ENCODE measurements at regions not wholly inside any gene's neighbourhood (a gene's known extent, or its start where the extent isn't known, plus 50 kb on each side); places are given as distances from the start of the nearest gene placed in this dataset.

- TF ChIP-seq POU6F1 (CRISPR knock-in tag; IDR thresholded peaks at IDR 0.05; ENCODE audit: borderline replicate concordance, low read depth): no peak
- no peak for TF ChIP-seq ZNF565 (CRISPR knock-in tag; conservative IDR thresholded peaks at IDR 0.05; ENCODE audit: low read depth)
- TF ChIP-seq TOX (CRISPR knock-in tag; IDR thresholded peaks at IDR 0.05; ENCODE audit: borderline replicate concordance): no peak
- no peak for TF ChIP-seq CSRNP3 (CRISPR knock-in tag; IDR thresholded peaks at IDR 0.05)
- no peak for TF ChIP-seq OSR1 (CRISPR knock-in tag; IDR thresholded peaks at IDR 0.05)
- no peak for TF ChIP-seq BACH2 (CRISPR knock-in tag; IDR thresholded peaks at IDR 0.05; ENCODE audit: borderline replicate concordance)
- no peak for TF ChIP-seq TCF4 (CRISPR knock-in tag; IDR thresholded peaks at IDR 0.05; ENCODE audit: borderline replicate concordance)
- TF ChIP-seq CREB5 (CRISPR knock-in tag; IDR thresholded peaks at IDR 0.05; ENCODE audit: low read depth): no peak
- TF ChIP-seq ZNF8 (CRISPR knock-in tag; IDR thresholded peaks at IDR 0.05): no peak
- TF ChIP-seq CSDC2 (CRISPR knock-in tag; IDR thresholded peaks at IDR 0.05): no peak
- no peak for TF ChIP-seq ESRRG (CRISPR knock-in tag; IDR thresholded peaks at IDR 0.05)
- TF ChIP-seq GLIS3 (CRISPR knock-in tag; IDR thresholded peaks at IDR 0.05): no peak
- TF ChIP-seq SNAI2 (CRISPR knock-in tag; IDR thresholded peaks at IDR 0.05): no peak
- no peak for TF ChIP-seq ISL1 (CRISPR knock-in tag; IDR thresholded peaks at IDR 0.05)
- no peak for TF ChIP-seq ZNF70 (CRISPR knock-in tag; IDR thresholded peaks at IDR 0.05)
- TF ChIP-seq ZFP30 (CRISPR knock-in tag; IDR thresholded peaks at IDR 0.05): no peak
- TF ChIP-seq TSHZ2 (CRISPR knock-in tag; IDR thresholded peaks at IDR 0.05): no peak
- TF ChIP-seq ZC3H10 (CRISPR knock-in tag; IDR thresholded peaks at IDR 0.05): no peak
- ATAC-seq: no peak
Measured at GRCh38 chr5:18379189-18379588, 744.9 kb downstream of the TAF11L14 start.

GRCh38 chr5:18380729-18381362, 746.6 kb downstream of the TAF11L14 start:
- no peak for ATAC-seq
- TF ChIP-seq PATZ1 (CRISPR knock-in tag; IDR thresholded peaks at IDR 0.05; ENCODE audit: borderline replicate concordance): no peak

- peak; percentile 84 for ATAC-seq
- no peak for TF ChIP-seq RARB (CRISPR knock-in tag; IDR thresholded peaks at IDR 0.05)
- TF ChIP-seq OSR1 (CRISPR knock-in tag; IDR thresholded peaks at IDR 0.05): no peak
- TF ChIP-seq PPARA (CRISPR knock-in tag; IDR thresholded peaks at IDR 0.05; ENCODE audit: borderline replicate concordance): no peak
- TF ChIP-seq CSDC2 (CRISPR knock-in tag; IDR thresholded peaks at IDR 0.05): no peak
- TF ChIP-seq CSRNP3 (CRISPR knock-in tag; IDR thresholded peaks at IDR 0.05): no peak
- no peak for TF ChIP-seq BACH2 (CRISPR knock-in tag; IDR thresholded peaks at IDR 0.05; ENCODE audit: borderline replicate concordance)
- TF ChIP-seq ISL1 (CRISPR knock-in tag; IDR thresholded peaks at IDR 0.05): no peak
- no peak for TF ChIP-seq ZNF70 (CRISPR knock-in tag; IDR thresholded peaks at IDR 0.05)
- TF ChIP-seq GLIS3 (CRISPR knock-in tag; IDR thresholded peaks at IDR 0.05): no peak
- no peak for TF ChIP-seq ARNTL (CRISPR knock-in tag; IDR thresholded peaks at IDR 0.05; ENCODE audit: borderline replicate concordance, low read depth)
- no peak for TF ChIP-seq TCF4 (CRISPR knock-in tag; IDR thresholded peaks at IDR 0.05; ENCODE audit: borderline replicate concordance)
- TF ChIP-seq ZNF8 (CRISPR knock-in tag; IDR thresholded peaks at IDR 0.05): no peak
Measured at GRCh38 chr5:18393565-18394442, 759.5 kb downstream of the TAF11L14 start.
